GM21515 (cell line): ENCODE measurements at regions not wholly inside any gene's neighbourhood (a gene's known extent, or its start where the extent isn't known, plus 50 kb on each side); places are given as distances from the start of the nearest gene placed in this dataset.

Experiments
- ATAC-seq: cut with Tn5 transposase; IDR thresholded peaks from one replicate; pipeline ENCODE4 v1.9.1; 2021; ENCODE audit not compliant: unreplicated experiment

GRCh38 chr4:111693758-111694157 lies 451.5 kb upstream of the FAM241A start:
- ATAC-seq = no peak

- ATAC-seq = no peak
Measured at GRCh38 chr4:111695677-111696076, 449.6 kb upstream of the FAM241A start.

- no peak for ATAC-seq
Measured at GRCh38 chr4:111696505-111696904, 448.7 kb upstream of the FAM241A start.

GRCh38 chr4:111697176-111697942 lies 447.9 kb upstream of the FAM241A start:
- no peak for ATAC-seq

GRCh38 chr4:111698361-111698760 lies 446.9 kb upstream of the FAM241A start:
- no peak for ATAC-seq

- no peak for ATAC-seq
Measured at GRCh38 chr4:111699165-111699564, 446.1 kb upstream of the FAM241A start.

- ATAC-seq = no peak
Measured at GRCh38 chr4:111701102-111701501, 444.2 kb upstream of the FAM241A start.

- ATAC-seq = no peak
Measured at GRCh38 chr4:111707491-111707890, 437.8 kb upstream of the FAM241A start.

GRCh38 chr4:111712093-111712677 lies 433.1 kb upstream of the FAM241A start:
- ATAC-seq = no peak

- no peak for ATAC-seq
Measured at GRCh38 chr4:111713276-111713675, 432.0 kb upstream of the FAM241A start.

- no peak for ATAC-seq
Measured at GRCh38 chr4:111717921-111718320, 427.3 kb upstream of the FAM241A start.

GRCh38 chr4:111718763-111719559 lies 426.3 kb upstream of the FAM241A start:
- ATAC-seq = no peak

- ATAC-seq = no peak
Measured at GRCh38 chr4:111720866-111721265, 424.4 kb upstream of the FAM241A start.

- ATAC-seq = no peak
Measured at GRCh38 chr4:111722213-111722720, 423.0 kb upstream of the FAM241A start.

GRCh38 chr4:111736516-111736915 lies 408.7 kb upstream of the FAM241A start:
- no peak for ATAC-seq

- no peak for ATAC-seq
Measured at GRCh38 chr4:111744847-111745246, 400.4 kb upstream of the FAM241A start.

- ATAC-seq = no peak
Measured at GRCh38 chr4:111748157-111748556, 397.1 kb upstream of the FAM241A start.

GRCh38 chr4:111754003-111754402 lies 391.3 kb upstream of the FAM241A start:
- ATAC-seq = no peak

GRCh38 chr4:111755571-111755970 lies 389.7 kb upstream of the FAM241A start:
- no peak for ATAC-seq

GRCh38 chr4:111761531-111761930 lies 383.7 kb upstream of the FAM241A start:
- ATAC-seq = no peak

- no peak for ATAC-seq
Measured at GRCh38 chr4:111770514-111770913, 374.7 kb upstream of the FAM241A start.

- no peak for ATAC-seq
Measured at GRCh38 chr4:111773858-111774257, 371.4 kb upstream of the FAM241A start.
